PC-9 (cell line): ENCODE measurements at regions not wholly inside any gene's neighbourhood (a gene's known extent, or its start where the extent isn't known, plus 50 kb on each side); places are given as distances from the start of the nearest gene placed in this dataset.

Experiments
- BruUV-seq: library from RNA; stranded (reverse); fragments of 400-500 nt; replicated peaks from 2 replicates; lab custom pipeline; 2021; lab: Mats Ljungman, UMichigan
- CTCF ChIA-PET: fragments of 300-600 bp; sonication (Branson Sonifier 250); formaldehyde crosslinking; loops from one replicate; lab custom pipeline; 2022; ENCODE audit warnings: antibody characterized with exemption; lab: Charles Lee
- POLR2A ChIA-PET: fragments of 300-600 bp; sonication (Branson Sonifier 250); formaldehyde crosslinking; loops from one replicate; lab custom pipeline; 2022; ENCODE audit warnings: antibody characterized with exemption; ENCODE audit not compliant: unreplicated experiment; lab: Charles Lee
- DNase-seq, 2 experiments: peaks; one replicate each; pipeline versions ENCODE4 v3.0.0 to v3.0.0-alpha.2; 2015 to 2022; ENCODE audit warnings: mixed read lengths in 1 of 2
- H2AFZ ChIP-seq: fragments of 200-600 bp; sonication (generic); 2 replicates; pipeline ENCODE4 v1.8.1; 2017; ENCODE audit warnings: antibody characterized with exemption
- H3F3A ChIP-seq: fragments of 200-600 bp; sonication (generic); 2 replicates; pipeline ENCODE4 v1.8.1; 2017; ENCODE audit warnings: antibody characterized with exemption, mild to moderate bottlenecking, low read depth; ENCODE audit not compliant: insufficient read depth
- H3K27ac ChIP-seq: fragments of 200-600 bp; sonication (generic); 2 replicates; pipeline ENCODE4 v1.6.1; 2016; ENCODE audit warnings: mixed run types
- H3K27me3 ChIP-seq: fragments of 200-600 bp; sonication (generic); 2 replicates; pipeline ENCODE4 v1.6.1; 2016; ENCODE audit warnings: low read depth, mixed run types; ENCODE audit not compliant: insufficient read depth
- H3K36me3 ChIP-seq: fragments of 200-600 bp; sonication (generic); 2 replicates; pipeline ENCODE4 v1.6.1; 2016; ENCODE audit warnings: low read depth, mixed run types
- H3K4me1 ChIP-seq: fragments of 200-600 bp; sonication (generic); replicated peaks from 2 replicates; pipeline ENCODE4 v1.6.1; 2016; ENCODE audit warnings: mixed run types; ENCODE audit not compliant: insufficient read depth
- H3K4me2 ChIP-seq: fragments of 200-600 bp; sonication (generic); 2 replicates; pipeline ENCODE4 v1.6.1; 2017; ENCODE audit warnings: mixed run types
- H3K4me3 ChIP-seq: fragments of 200-600 bp; sonication (generic); 2 replicates; pipeline ENCODE4 v1.6.1; 2016; ENCODE audit warnings: mixed run types
- H3K79me2 ChIP-seq: fragments of 200-600 bp; sonication (generic); 2 replicates; pipeline ENCODE4 v1.6.1; 2017; ENCODE audit warnings: low read depth, mixed run types
- H3K9me2 ChIP-seq: fragments of 200-600 bp; sonication (generic); 2 replicates; pipeline ENCODE4 v1.8.1; 2017; ENCODE audit warnings: mild to moderate bottlenecking; ENCODE audit not compliant: insufficient read depth
- H3K9me3 ChIP-seq: fragments of 200-600 bp; sonication (generic); 2 replicates; pipeline ENCODE4 v1.8.1; 2016; ENCODE audit warnings: low read depth; ENCODE audit not compliant: insufficient read depth
- H4K20me1 ChIP-seq: fragments of 200-600 bp; sonication (generic); 2 replicates; pipeline ENCODE4 v1.8.1; 2017; ENCODE audit not compliant: insufficient read depth
- CTCF ChIP-seq: fragments of 200-600 bp; sonication (generic); conservative IDR thresholded peaks from 2 replicates; pipeline ENCODE4 v1.6.1; 2017; ENCODE audit warnings: mixed run types, antibody characterized with exemption, mild to moderate bottlenecking, moderate library complexity
- EZH2 ChIP-seq: fragments of 200-600 bp; sonication (generic); IDR thresholded peaks from 2 replicates; pipeline ENCODE4 v1.8.0; 2017; ENCODE audit warnings: antibody characterized with exemption, low read depth
- intact Hi-C: fragments of 100-400 bp; cut with micrococcal nuclease; formaldehyde crosslinking; loops from one replicate; pipeline ENCODE4 v1.10.0; 2022; ENCODE audit not compliant: unreplicated experiment

- no peak for DNase-seq
- intact Hi-C loops = no loop called here
- no TSS peak for BruUV-seq
- Histone ChIP-seq H3K9me2 (no peaks in the 10 kb centered on the region), H3F3A (no peaks in the 10 kb centered on the region), H3K4me3 (no peak overlapping the region), H2AFZ (no peak overlapping the region), H3K79me2 (no peaks in the 10 kb centered on the region), H3K9me3 (no peaks in the 10 kb centered on the region), H3K4me2 (no peak overlapping the region), H3K27me3 (peaks cover 50% of the 10 kb centered on the region), H3K4me1 (no peaks in the 10 kb centered on the region), H4K20me1 (no peaks in the 10 kb centered on the region), H3K27ac (no peak overlapping the region), H3K36me3 (no peaks in the 10 kb centered on the region)
- TF ChIP-seq EZH2 (no peak), CTCF (no peak)
- ChIA-PET CTCF (no interaction called here), POLR2A (no interaction called here)
Observed at GRCh38 chr2:16160281-16161084, 220.1 kb downstream of the MYCN start.

GRCh38 chr2:16156411-16156810 is 216.1 kb downstream of the MYCN start:
- Histone ChIP-seq H3K27ac (no peak overlapping the region), H3K4me2 (no peak overlapping the region), H3K36me3 (no peaks in the 10 kb centered on the region), H2AFZ (no peak overlapping the region), H3K4me1 (no peaks in the 10 kb centered on the region), H3K4me3 (no peak overlapping the region), H3K9me3 (no peaks in the 10 kb centered on the region), H3K9me2 (no peaks in the 10 kb centered on the region), H3K27me3 (peaks cover 47% of the 10 kb centered on the region), H4K20me1 (no peaks in the 10 kb centered on the region), H3K79me2 (no peaks in the 10 kb centered on the region), H3F3A (no peaks in the 10 kb centered on the region)
- POLR2A ChIA-PET = no interaction called here
- intact Hi-C loops = no loop called here
- TF ChIP-seq CTCF (no peak), EZH2 (no peak)
- CTCF ChIA-PET = no interaction called here
- BruUV-seq = no TSS peak
- DNase-seq = no peak

- Histone ChIP-seq H4K20me1 (no peaks in the 10 kb centered on the region), H3K9me3 (no peaks in the 10 kb centered on the region), H3K4me3 (no peak overlapping the region), H3K79me2 (no peaks in the 10 kb centered on the region), H3K36me3 (no peaks in the 10 kb centered on the region), H3K27me3 (peaks cover 47% of the 10 kb centered on the region), H3K27ac (no peak overlapping the region), H3K9me2 (no peaks in the 10 kb centered on the region), H3F3A (no peaks in the 10 kb centered on the region), H2AFZ (no peak overlapping the region), H3K4me2 (no peak overlapping the region), H3K4me1 (no peaks in the 10 kb centered on the region)
- no peak for TF ChIP-seq CTCF
- TF ChIP-seq EZH2 = no peak
- POLR2A ChIA-PET = no interaction called here
- no TSS peak for BruUV-seq
- CTCF ChIA-PET = no interaction called here
- intact Hi-C loops = no loop called here
- no peak for DNase-seq
Observed at GRCh38 chr2:16155766-16156165, 215.4 kb downstream of the MYCN start.
